Glutamatergic neuron (in vitro differentiated cells): ENCODE measurements at regions not wholly inside any gene's neighbourhood (a gene's known extent, or its start where the extent isn't known, plus 50 kb on each side); places are given as distances from the start of the nearest gene placed in this dataset.
"Not testable (repeated sequence)": the region's sequence is repeated elsewhere in the genome, so short reads cannot be mapped to it uniquely, and the experiment has no call there.

Source experiments
- DNase-seq: peaks from one replicate; pipeline ENCODE4 v3.0.0; 2022
- H3K27ac Mint-ChIP-seq: one replicate; pipeline ENCODE4 v1.8.0; 2020; ENCODE audit warnings: mild to moderate bottlenecking, mixed read lengths, inconsistent platforms; ENCODE audit not compliant: unreplicated experiment
- H3K27me3 Mint-ChIP-seq: one replicate; pipeline ENCODE4 v1.8.0; 2020; ENCODE audit warnings: mild to moderate bottlenecking, moderate library complexity, mixed read lengths, inconsistent platforms; ENCODE audit not compliant: unreplicated experiment
- H3K36me3 Mint-ChIP-seq: one replicate; pipeline ENCODE4 v1.8.0; 2020; ENCODE audit warnings: mild to moderate bottlenecking, mixed read lengths, inconsistent platforms; ENCODE audit not compliant: unreplicated experiment
- H3K4me1 Mint-ChIP-seq: one replicate; pipeline ENCODE4 v1.8.0; 2020; ENCODE audit warnings: mild to moderate bottlenecking, low read depth, mixed read lengths, inconsistent platforms; ENCODE audit not compliant: unreplicated experiment
- H3K4me3 Mint-ChIP-seq: one replicate; pipeline ENCODE4 v1.8.0; 2020; ENCODE audit warnings: mild to moderate bottlenecking, mixed read lengths, inconsistent platforms; ENCODE audit not compliant: unreplicated experiment
- H3K9me3 Mint-ChIP-seq: one replicate; pipeline ENCODE4 v1.8.0; 2020; ENCODE audit warnings: mild to moderate bottlenecking, moderate library complexity, mixed read lengths, inconsistent platforms; ENCODE audit not compliant: unreplicated experiment
- TF ChIP-seq, protein P1 (sequence below): fragments of 200-600 bp; sonication (generic); IDR thresholded peaks from one replicate; pipeline ENCODE4 v1.5.0; 2021; ENCODE audit not compliant: partially characterized antibody, unreplicated experiment

DNA sequence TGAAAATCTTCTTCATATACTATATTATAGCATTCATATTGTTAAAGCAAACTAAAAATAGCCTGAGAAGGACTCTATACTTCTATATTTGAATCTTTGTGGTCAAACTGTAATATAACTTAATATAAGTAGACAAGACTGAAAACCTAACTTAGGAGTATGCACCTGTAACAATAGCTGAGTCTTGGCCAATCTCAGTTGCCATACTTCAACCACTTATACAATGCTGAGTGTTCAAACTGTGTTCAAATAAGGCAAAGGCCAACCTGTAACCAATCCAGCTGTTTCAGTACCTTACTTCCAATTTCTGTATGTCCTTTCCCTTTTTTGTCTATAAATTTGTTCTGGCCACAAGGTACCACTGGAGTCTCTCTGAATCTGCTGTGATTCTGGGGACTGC, 1360.8 kb upstream of the CDH9 start:
- Mint-ChIP-seq H3K36me3 (no peaks in the 10 kb centered on the region), H3K27ac (no peak overlapping the region), H3K27me3 (no peaks in the 10 kb centered on the region), H3K9me3 (no peaks in the 10 kb centered on the region), H3K4me3 (no peak overlapping the region), H3K4me1 (peaks cover 15% of the 10 kb centered on the region)
- no peak for DNase-seq
- TF ChIP-seq, protein P1, sequence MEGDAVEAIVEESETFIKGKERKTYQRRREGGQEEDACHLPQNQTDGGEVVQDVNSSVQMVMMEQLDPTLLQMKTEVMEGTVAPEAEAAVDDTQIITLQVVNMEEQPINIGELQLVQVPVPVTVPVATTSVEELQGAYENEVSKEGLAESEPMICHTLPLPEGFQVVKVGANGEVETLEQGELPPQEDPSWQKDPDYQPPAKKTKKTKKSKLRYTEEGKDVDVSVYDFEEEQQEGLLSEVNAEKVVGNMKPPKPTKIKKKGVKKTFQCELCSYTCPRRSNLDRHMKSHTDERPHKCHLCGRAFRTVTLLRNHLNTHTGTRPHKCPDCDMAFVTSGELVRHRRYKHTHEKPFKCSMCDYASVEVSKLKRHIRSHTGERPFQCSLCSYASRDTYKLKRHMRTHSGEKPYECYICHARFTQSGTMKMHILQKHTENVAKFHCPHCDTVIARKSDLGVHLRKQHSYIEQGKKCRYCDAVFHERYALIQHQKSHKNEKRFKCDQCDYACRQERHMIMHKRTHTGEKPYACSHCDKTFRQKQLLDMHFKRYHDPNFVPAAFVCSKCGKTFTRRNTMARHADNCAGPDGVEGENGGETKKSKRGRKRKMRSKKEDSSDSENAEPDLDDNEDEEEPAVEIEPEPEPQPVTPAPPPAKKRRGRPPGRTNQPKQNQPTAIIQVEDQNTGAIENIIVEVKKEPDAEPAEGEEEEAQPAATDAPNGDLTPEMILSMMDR = no peak

DNA sequence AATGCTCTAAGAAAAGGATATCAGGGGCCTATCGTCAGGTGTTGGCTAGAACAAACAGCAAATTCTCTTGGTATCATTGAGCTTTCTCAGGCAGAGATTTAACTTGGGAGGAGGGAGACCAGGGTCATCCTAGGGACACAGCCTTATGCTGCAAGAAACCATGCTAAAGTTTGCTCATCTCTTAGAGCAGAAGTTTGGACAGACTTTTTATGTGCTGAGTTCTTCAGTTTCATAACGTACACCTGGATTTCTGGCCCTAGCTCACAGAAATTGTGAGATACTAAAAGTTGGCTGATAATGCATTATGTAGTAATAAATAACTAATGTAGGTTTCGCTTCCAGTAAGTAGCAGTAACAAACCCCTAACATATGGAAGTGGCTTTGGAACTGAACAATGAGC, 1359.8 kb upstream of the CDH9 start:
- DNase-seq = no peak
- peaks cover 15% of the 10 kb centered on the region for H3K4me1 Mint-ChIP-seq
- no peaks in the 10 kb centered on the region for H3K27me3 Mint-ChIP-seq
- no peak overlapping the region for H3K4me3 Mint-ChIP-seq
- H3K36me3 Mint-ChIP-seq = no peaks in the 10 kb centered on the region
- peak overlapping the region; percentile 62 for H3K27ac Mint-ChIP-seq
- TF ChIP-seq, protein P1 = no peak
- H3K9me3 Mint-ChIP-seq = no peaks in the 10 kb centered on the region

DNA sequence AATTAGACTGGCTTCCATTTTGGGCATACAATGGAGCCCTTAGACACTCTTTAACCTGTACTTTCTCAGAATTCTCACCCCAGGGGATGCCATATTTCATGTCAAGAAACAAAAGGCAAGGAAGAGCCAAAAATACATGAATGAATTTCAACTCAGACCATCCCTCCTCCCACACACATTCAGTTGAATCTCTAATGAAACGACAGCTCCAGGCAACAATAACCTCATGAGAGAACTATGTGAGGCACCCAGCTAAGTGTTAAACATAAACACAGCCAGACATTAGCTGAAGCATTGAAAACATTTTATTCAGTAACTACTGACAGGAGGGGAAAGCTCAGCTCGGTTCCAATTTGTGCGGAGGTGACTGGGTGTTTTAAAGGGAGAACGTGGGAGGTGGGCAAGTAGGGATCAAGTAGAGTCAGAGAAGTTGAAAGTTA, 1359.1 kb upstream of the CDH9 start:
- TF ChIP-seq, protein P1 = no peak
- no peaks in the 10 kb centered on the region for H3K9me3 Mint-ChIP-seq
- H3K4me3 Mint-ChIP-seq = no peak overlapping the region

DNA sequence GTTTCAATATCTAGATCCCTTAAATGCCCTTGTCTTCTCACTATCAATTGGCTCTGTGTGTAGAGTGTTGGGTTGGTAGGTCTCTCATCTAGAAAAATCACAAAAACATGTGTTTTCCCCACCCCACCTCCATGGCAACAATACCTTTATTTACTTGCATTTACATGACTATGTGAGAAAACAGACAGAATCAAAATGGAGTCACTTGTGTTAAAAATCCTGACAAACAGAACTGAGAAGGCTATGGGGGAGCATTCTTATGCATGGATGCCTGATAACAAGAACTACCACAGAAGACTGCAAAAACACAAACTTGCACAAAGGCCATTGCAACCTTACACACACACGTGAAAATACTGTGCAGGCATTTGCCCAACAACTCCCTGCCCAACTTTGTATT, 1352.9 kb upstream of the CDH9 start:
- H3K4me1 Mint-ChIP-seq = peaks cover 1% of the 10 kb centered on the region
- H3K9me3 Mint-ChIP-seq = no peaks in the 10 kb centered on the region
- no peak overlapping the region for H3K27ac Mint-ChIP-seq
- H3K4me3 Mint-ChIP-seq = no peak overlapping the region
- peaks cover 2% of the 10 kb centered on the region for H3K27me3 Mint-ChIP-seq
- H3K36me3 Mint-ChIP-seq = no peaks in the 10 kb centered on the region
- TF ChIP-seq, protein P1 = no peak
- no peak for DNase-seq

More for the DNA sequence above, 1359.1 kb upstream of the CDH9 start:
- H3K27me3 Mint-ChIP-seq = no peaks in the 10 kb centered on the region
- no peaks in the 10 kb centered on the region for H3K36me3 Mint-ChIP-seq
- H3K4me1 Mint-ChIP-seq = peaks cover 12% of the 10 kb centered on the region
- peak overlapping the region; percentile 12 for H3K27ac Mint-ChIP-seq
- no peak for DNase-seq

DNA sequence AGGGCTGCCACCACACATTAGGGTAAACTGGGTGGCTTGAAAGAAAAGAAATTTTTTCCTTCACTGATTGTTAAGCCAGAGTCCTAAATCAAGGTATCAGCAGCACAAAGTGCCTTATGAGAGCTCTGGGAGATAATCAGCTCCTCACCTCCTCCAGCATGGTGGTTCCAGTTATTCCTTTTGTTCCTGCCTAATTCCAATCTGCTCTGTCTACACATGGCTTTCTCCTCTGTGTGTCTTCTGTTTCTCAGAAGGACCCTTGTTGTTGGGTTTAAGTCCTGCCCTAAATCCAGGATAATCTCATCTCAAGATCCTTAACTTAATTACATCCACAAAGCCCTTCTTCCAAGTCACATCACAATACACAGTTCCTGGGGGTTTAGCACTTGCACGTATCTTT, 1352.0 kb upstream of the CDH9 start:
- Mint-ChIP-seq H3K9me3 (no peaks in the 10 kb centered on the region), H3K27ac (no peak overlapping the region), H3K4me3 (no peak overlapping the region), H3K36me3 (no peaks in the 10 kb centered on the region), H3K27me3 (peaks cover 2% of the 10 kb centered on the region), H3K4me1 (peaks cover 1% of the 10 kb centered on the region)
- TF ChIP-seq, protein P1 = no peak
- DNase-seq = no peak

DNA sequence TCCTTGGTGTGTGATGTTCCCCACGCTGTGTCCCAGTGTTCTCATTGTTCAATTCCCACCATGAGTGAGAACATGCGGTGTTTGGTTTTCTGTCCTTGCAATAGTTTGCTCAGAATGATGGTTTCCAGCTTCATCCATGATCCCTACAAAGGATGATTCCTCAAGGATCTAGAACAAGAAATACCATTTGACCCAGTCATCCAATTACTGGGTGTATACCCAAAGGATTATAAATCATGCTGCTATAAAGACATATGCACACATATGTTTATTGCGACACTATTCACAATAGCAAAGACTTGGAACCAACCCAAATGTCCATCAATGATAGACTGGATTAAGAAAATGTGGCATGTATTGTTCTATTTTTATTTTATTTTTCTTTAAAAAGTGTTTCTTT, 1351.3 kb upstream of the CDH9 start:
- peak overlapping the region; percentile 22 for H3K27ac Mint-ChIP-seq
- DNase-seq, H3K27me3 Mint-ChIP-seq, H3K4me1 Mint-ChIP-seq, H3K36me3 Mint-ChIP-seq, H3K9me3 Mint-ChIP-seq, H3K4me3 Mint-ChIP-seq: not testable (repeated sequence)
